ENCODE measurements at regions not wholly inside any gene's neighbourhood (a gene's known extent, or its start where the extent isn't known, plus 50 kb on each side); places are given as distances from the start of the nearest gene placed in this dataset.

DNA sequence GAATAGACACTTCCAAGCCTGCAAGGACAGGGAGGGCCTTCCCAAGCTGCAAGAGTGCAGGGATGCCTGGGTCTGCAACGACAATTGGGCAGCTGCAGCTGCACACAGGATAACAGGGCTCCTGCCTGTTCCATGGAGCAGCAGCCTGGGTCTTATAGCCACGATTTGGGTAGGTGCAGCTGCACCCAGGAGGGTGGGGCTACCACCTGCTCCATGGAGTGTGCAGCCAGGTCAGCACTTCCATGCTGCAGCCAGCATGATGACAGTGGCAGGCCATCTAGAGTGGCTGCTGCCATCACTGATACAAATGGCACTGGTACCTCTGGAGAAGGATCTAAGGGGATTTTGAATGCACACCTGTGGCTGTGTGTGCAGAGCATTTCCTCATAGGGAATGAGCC lies 528.5 kb downstream of the DSC3 start:
- 64% methylated on average over 2 of the region's 2 CpGs for WGBS (ENCODE audit: low lambda C conversion rate, missing lambda C conversion rate)
- no peak overlapping the region for H3K4me3 ChIP-seq
- H3K9me3 ChIP-seq (ENCODE audit: low read depth) = no peaks in the 10 kb centered on the region
- H2AFZ ChIP-seq = no peak overlapping the region
- no peaks in the 10 kb centered on the region for H3K36me3 ChIP-seq (replicated peaks; ENCODE audit: insufficient read depth, low read depth)
- no peak overlapping the region for H3K4me2 ChIP-seq
- TF ChIP-seq, protein P1, sequence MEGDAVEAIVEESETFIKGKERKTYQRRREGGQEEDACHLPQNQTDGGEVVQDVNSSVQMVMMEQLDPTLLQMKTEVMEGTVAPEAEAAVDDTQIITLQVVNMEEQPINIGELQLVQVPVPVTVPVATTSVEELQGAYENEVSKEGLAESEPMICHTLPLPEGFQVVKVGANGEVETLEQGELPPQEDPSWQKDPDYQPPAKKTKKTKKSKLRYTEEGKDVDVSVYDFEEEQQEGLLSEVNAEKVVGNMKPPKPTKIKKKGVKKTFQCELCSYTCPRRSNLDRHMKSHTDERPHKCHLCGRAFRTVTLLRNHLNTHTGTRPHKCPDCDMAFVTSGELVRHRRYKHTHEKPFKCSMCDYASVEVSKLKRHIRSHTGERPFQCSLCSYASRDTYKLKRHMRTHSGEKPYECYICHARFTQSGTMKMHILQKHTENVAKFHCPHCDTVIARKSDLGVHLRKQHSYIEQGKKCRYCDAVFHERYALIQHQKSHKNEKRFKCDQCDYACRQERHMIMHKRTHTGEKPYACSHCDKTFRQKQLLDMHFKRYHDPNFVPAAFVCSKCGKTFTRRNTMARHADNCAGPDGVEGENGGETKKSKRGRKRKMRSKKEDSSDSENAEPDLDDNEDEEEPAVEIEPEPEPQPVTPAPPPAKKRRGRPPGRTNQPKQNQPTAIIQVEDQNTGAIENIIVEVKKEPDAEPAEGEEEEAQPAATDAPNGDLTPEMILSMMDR (IDR thresholded peaks at IDR 0.05; ENCODE audit: poor library complexity) = no peak
- TF ChIP-seq EZH2 (IDR thresholded peaks at IDR 0.05; ENCODE audit: borderline replicate concordance) = no peak
- no peak for TF ChIP-seq EZH2phosphoT487 (IDR thresholded peaks at IDR 0.05; ENCODE audit: low read depth, severe bottlenecking, unreplicated experiment)
- no peaks in the 10 kb centered on the region for H3K9me2 ChIP-seq (replicated peaks; ENCODE audit: insufficient read depth)
- no peak overlapping the region for H3K27ac ChIP-seq
- H3K79me2 ChIP-seq = no peaks in the 10 kb centered on the region
- no peaks in the 10 kb centered on the region for H4K20me1 ChIP-seq (ENCODE audit: insufficient read depth, poor library complexity, severe bottlenecking)
- H3K27me3 ChIP-seq = no peaks in the 10 kb centered on the region
- no peaks in the 10 kb centered on the region for H3K4me1 ChIP-seq (ENCODE audit: insufficient read depth)
- no peak for DNase-seq (ENCODE audit: low spot score)

GRCh38 chr18:30512872-30513271 lies 529.7 kb downstream of the DSC3 start:
- no peak for DNase-seq (ENCODE audit: low spot score)
- TF ChIP-seq, protein P1 (IDR thresholded peaks at IDR 0.05; ENCODE audit: poor library complexity) = no peak
- TF ChIP-seq EZH2phosphoT487 (IDR thresholded peaks at IDR 0.05; ENCODE audit: low read depth, severe bottlenecking, unreplicated experiment) (no peak), EZH2 (IDR thresholded peaks at IDR 0.05; ENCODE audit: borderline replicate concordance) (no peak)
- H3K4me2 ChIP-seq = no peak overlapping the region
- no peak overlapping the region for H3K4me3 ChIP-seq
- no peaks in the 10 kb centered on the region for H3K27me3 ChIP-seq
- no peak overlapping the region for H2AFZ ChIP-seq
- H4K20me1 ChIP-seq (ENCODE audit: insufficient read depth, poor library complexity, severe bottlenecking) = no peaks in the 10 kb centered on the region
- WGBS (ENCODE audit: low lambda C conversion rate, missing lambda C conversion rate) = 91% methylated on average over 4 of the region's 4 CpGs
- no peaks in the 10 kb centered on the region for H3K79me2 ChIP-seq
- H3K9me2 ChIP-seq (replicated peaks; ENCODE audit: insufficient read depth) = no peaks in the 10 kb centered on the region
- no peaks in the 10 kb centered on the region for H3K4me1 ChIP-seq (ENCODE audit: insufficient read depth)
- no peaks in the 10 kb centered on the region for H3K36me3 ChIP-seq (replicated peaks; ENCODE audit: insufficient read depth, low read depth)
- H3K27ac ChIP-seq = no peak overlapping the region
- no peaks in the 10 kb centered on the region for H3K9me3 ChIP-seq (ENCODE audit: low read depth)

DNA sequence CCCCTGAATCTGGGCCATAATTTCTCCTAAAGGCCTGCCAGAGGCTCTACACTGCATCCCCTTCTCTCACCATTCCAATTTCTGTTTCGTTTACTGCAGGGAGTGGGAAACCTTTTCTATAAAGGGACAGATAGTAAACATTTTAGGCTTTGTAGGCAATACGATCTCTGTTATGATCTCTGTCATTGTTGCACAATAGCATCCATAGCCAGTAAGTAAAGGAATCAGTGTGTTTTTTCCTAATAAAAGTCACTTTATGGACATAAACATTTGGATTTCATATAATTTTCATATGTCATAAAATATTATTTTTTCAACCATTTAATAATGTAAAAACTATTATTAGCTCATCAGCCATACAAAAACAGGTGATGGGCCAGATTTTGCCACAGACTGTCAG lies 531.7 kb downstream of the DSC3 start:
- Histone ChIP-seq H3K9me2 (replicated peaks; ENCODE audit: insufficient read depth) (no peaks in the 10 kb centered on the region), H3K36me3 (replicated peaks; ENCODE audit: insufficient read depth, low read depth) (no peaks in the 10 kb centered on the region), H3K9me3 (ENCODE audit: low read depth) (no peaks in the 10 kb centered on the region), H3K27ac (no peak overlapping the region), H2AFZ (no peak overlapping the region), H4K20me1 (ENCODE audit: insufficient read depth, poor library complexity, severe bottlenecking) (no peaks in the 10 kb centered on the region), H3K4me2 (no peak overlapping the region), H3K79me2 (no peaks in the 10 kb centered on the region), H3K4me3 (no peak overlapping the region), H3K27me3 (no peaks in the 10 kb centered on the region), H3K4me1 (ENCODE audit: insufficient read depth) (no peaks in the 10 kb centered on the region)
- no peak for DNase-seq (ENCODE audit: low spot score)
- TF ChIP-seq, protein P1 (IDR thresholded peaks at IDR 0.05; ENCODE audit: poor library complexity) = no peak
- TF ChIP-seq EZH2 (IDR thresholded peaks at IDR 0.05; ENCODE audit: borderline replicate concordance) = no peak
- TF ChIP-seq EZH2phosphoT487 (IDR thresholded peaks at IDR 0.05; ENCODE audit: low read depth, severe bottlenecking, unreplicated experiment) = no peak
- 73% methylated on average over 2 of the region's 2 CpGs for WGBS (ENCODE audit: low lambda C conversion rate, missing lambda C conversion rate)

- no peak overlapping the region for H3K4me3 ChIP-seq
- no peaks in the 10 kb centered on the region for H3K9me2 ChIP-seq (replicated peaks; ENCODE audit: insufficient read depth)
- H3K79me2 ChIP-seq = no peaks in the 10 kb centered on the region
- no peaks in the 10 kb centered on the region for H3K36me3 ChIP-seq (replicated peaks; ENCODE audit: insufficient read depth, low read depth)
- DNase-seq (ENCODE audit: low spot score) = no peak
- no peaks in the 10 kb centered on the region for H3K27me3 ChIP-seq
- H4K20me1 ChIP-seq (ENCODE audit: insufficient read depth, poor library complexity, severe bottlenecking) = no peaks in the 10 kb centered on the region
- 79% methylated on average over 3 of the region's 3 CpGs for WGBS (ENCODE audit: low lambda C conversion rate, missing lambda C conversion rate)
- H3K27ac ChIP-seq = no peak overlapping the region
- no peaks in the 10 kb centered on the region for H3K9me3 ChIP-seq (ENCODE audit: low read depth)
- TF ChIP-seq, protein P1 (IDR thresholded peaks at IDR 0.05; ENCODE audit: poor library complexity) = no peak
- TF ChIP-seq EZH2phosphoT487 (IDR thresholded peaks at IDR 0.05; ENCODE audit: low read depth, severe bottlenecking, unreplicated experiment) (no peak), EZH2 (IDR thresholded peaks at IDR 0.05; ENCODE audit: borderline replicate concordance) (no peak)
- no peak overlapping the region for H3K4me2 ChIP-seq
- no peak overlapping the region for H2AFZ ChIP-seq
- no peaks in the 10 kb centered on the region for H3K4me1 ChIP-seq (ENCODE audit: insufficient read depth)
Measured at GRCh38 chr18:30501594-30501993, 540.9 kb downstream of the DSC3 start.

Data from hepatocyte (in vitro differentiated cells).